HG03039 (cell line): ENCODE measurements at regions not wholly inside any gene's neighbourhood (a gene's known extent, or its start where the extent isn't known, plus 50 kb on each side); places are given as distances from the start of the nearest gene placed in this dataset.

ENCODE experiments used
- ATAC-seq: cut with Tn5 transposase; IDR thresholded peaks from one replicate; pipeline ENCODE4 v1.9.1; 2021; ENCODE audit warnings: mild to moderate bottlenecking, moderate library complexity; ENCODE audit not compliant: unreplicated experiment

DNA sequence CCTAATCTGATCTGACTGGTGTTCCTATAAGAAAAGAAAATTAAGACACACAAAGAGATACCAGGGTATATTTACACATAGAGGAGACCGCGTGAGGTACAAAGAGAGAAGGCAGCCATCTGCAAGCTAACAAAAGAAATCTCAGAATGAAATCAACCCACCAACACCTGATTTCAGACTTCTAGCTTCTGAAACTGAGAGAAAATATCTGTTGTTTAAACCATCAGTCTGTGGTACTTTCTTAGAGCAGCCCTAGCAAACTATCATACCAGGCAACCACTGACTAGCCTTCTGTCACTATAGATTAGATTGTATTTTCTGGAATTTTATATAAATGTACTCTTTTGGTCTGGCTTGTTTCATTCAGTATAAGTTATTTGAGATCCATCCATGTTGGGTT is 779.3 kb upstream of the ACO1 start:
- no peak for ATAC-seq

DNA sequence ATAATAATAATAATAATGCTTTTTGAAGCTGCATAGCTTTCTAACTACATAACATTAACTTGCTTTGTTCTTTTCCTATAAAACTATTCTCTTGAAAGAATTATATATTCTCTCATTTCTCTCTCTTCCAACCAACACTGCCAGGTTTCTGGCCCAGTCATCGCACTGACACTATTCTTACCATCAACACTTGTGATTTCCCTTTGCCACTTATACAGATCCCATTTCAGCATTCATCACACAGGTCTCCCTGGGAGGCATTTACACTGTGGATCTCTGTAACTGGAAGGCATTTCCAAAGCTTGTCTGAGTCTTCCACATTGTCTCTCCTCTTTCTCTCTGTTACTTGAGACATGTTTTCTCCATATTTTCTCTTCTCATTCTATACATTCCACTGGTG is 777.8 kb upstream of the ACO1 start:
- ATAC-seq, result no peak

DNA sequence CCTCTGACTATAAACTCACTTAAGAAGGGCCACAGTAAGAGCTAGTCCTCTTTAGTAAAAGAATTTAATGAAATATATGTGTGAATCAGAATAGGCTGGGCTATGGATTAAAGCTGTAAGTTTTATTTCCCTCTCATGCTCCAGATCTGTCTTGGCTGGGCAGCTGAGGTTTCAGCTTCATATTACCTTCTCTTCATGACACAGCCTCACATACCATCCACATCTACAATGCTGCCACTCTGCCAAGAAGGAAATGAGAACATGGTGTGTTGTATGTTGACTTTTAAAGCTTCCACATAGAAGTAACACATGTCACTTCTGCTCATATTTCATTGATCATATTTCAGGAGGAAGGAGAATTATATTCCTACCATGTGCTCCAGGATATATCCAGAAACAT is 776.0 kb upstream of the ACO1 start:
- no peak for ATAC-seq

DNA sequence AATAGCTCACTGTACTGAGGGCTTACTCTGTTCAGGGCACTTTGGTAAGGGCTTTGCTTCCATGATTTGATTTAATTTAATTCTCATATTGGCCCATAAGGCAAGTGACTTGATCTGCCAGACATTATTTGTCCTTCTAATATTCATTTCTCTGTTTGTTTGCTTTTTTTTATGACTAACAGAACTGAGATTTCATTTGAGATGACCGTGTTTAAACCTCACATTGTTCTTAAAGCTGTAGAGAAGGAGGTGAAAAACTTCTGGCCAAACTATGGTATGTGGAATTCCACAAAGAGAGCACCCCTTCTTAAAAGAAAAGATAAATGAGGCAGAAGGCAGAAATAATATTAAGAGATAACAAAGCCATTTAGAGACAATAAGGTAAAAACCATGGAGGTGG is 775.6 kb upstream of the ACO1 start:
- ATAC-seq, result no peak

DNA sequence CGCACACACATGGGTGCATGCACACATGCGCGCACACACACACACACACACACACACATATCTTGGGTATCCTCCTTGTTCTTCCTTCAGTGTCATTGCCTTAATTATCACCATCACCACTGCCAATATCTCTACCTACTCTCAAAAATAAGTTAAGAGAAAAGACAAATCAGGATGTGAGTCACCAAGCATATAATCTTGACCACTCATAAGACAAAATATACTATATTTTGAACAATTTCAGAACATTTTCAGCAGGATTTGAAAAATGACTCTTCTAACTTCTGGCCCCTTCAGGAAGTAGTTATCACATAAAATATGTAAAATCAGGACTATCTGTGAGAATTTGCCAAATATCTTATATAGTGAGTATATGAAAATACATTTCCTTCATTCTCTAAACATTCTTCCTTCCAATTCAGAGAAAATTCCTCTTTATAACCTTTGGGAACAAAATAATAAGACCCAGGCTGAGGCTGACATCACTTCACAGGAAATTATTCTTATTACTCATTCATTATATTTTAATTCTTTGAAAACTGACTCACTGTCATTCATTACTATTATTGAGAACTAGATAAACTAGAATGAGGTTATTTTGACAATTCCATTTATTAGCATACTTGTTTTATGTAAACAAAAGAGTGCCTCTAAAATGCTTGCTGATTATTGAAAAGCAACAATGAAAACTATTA is 772.0 kb upstream of the ACO1 start:
- ATAC-seq, result no peak

DNA sequence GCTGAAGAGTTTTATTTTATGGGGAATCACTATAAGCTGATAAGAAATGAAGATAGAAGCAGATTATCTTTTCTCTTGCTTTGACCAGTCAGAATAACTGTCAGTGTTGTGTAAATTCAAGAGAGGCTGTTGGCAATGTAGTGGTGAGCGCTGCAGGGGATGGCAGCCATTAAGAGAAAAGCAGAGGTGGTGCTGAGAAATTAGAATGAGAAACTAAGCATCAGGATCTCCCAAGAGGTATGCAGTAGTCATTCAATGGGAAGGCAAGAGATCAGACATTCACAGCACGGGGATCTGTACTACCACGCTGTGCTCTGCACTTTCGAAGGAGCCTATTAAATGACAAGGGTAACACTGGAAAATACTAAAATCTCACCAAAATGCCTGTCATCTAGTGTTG is 768.5 kb upstream of the ACO1 start:
- ATAC-seq, result no peak

DNA sequence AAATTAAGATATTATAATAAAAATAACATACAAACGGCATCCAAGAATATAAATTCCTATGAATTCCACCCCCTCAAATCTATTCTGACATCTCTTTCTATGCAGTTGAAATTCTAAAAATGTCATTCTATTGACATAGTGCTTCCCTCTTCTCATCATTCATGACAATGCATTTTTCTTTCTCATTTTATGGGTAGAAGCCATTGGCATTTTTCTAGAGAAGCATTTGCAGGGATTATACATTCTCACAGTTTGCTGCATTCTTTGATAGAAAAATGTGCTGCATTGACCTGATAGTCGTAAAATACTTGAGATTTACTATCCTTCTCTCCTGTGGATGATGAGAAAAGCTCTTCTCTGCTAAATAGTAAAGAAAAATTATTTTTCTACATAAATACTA is 760.9 kb upstream of the ACO1 start:
- no peak for ATAC-seq

DNA sequence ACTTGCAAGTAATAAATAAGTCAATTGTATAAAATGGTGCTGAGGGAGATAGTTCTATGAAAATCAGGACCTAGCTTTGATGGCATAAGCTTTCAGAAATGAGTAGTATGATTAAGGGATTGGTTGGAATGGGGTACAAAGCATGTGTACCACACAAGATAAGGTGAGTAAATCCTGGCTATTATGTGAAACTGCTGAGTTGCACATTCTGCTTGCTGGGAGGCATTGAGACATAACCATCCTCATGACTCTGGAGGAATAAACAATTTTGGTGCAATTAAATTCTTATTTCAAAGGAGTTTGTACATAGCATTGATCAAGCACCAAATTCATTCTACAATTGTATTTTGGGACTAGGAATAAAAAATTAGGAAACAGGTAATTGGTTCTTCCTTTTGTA is 755.2 kb upstream of the ACO1 start:
- no peak for ATAC-seq

DNA sequence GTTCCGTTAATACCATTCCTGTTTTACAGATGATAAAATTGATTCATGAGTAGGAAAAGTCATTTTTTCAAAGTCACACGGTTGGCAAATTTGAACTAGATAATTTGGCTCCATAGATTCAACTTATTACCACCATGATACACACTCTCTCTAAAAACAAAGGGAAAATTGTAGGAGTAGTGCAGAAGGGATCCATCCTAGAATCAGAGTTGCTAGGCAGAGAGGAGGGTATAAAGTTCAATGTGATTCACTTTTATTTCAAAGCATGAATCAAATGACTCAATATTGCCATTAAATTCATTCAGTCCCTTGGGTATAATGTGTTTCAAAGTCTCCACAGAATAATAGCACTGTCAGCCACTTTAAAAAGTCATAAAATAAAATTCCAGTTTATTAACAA is 747.2 kb upstream of the ACO1 start:
- no peak for ATAC-seq

DNA sequence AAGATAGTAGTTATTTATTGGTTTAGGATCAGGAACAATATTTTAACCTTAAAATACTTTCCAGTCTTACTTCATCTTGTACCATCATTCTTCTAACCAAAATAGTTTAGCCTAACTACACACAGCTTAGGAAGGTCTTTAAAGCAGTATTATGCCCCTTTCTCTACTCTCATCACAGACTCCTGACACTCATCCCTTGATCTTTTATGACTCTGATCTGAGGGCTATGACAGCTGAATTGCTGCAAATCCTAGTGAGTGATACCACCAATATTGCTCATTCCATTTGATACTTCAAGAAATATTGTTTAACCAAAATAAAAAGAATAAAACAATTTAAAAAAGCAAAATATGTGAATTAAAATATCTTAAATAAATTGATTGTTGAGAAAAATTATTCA is 746.6 kb upstream of the ACO1 start:
- ATAC-seq, result no peak

DNA sequence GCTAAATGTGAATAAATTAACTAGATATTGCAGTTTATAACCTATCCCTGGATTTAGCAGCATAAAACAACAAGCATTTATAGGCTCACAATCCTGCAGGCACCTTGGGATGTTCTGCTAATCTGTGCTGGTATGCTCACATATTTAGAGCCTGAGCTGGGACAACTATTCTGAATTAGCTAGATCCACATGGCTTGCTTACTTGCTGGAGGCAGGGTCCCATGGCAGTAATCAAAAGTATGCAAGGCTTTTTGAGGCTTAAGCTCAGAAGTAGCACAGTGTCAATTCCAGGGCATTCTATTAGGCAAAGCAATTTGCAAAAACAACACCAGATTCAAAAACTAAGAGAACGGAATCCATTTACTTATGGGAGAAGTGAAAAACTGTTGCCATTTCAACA is 745.0 kb upstream of the ACO1 start:
- no peak for ATAC-seq

DNA sequence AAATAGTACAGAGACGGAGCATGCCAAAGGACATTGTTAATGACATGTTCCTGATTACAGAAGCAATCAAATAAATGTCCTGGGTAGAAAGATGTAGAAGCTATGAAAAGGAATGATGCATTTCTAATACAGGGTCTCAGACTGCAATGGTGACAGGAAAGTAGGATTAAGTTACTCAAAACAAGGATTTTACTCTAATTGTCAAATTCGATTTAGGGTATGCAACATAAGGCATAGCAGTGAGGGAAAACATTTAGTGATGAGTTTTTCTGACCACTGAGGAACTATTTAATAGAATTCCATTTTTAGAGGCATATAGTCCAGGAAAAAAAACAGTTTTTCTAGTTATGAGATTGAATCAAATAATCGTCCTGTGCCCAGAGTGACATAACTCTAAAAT is 715.1 kb upstream of the ACO1 start:
- ATAC-seq, result no peak

DNA sequence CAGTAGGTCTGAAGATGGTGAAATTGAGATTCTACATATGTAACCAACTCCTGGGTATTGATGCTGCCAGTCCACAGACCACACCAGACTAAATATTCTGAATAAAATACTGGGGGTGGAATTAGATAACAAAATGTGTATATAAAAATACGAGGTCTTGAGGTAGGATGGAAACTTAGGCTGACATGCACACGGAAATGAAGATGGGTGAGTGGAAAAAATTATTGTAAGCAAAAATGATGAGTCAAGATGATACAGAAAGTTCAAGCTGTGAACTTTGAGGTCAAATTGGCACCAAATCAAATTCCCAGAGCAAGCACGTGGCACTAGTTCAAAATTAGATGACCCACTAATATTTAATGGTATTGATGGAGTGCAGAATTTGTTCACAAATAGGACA is 713.4 kb upstream of the ACO1 start:
- no peak for ATAC-seq

DNA sequence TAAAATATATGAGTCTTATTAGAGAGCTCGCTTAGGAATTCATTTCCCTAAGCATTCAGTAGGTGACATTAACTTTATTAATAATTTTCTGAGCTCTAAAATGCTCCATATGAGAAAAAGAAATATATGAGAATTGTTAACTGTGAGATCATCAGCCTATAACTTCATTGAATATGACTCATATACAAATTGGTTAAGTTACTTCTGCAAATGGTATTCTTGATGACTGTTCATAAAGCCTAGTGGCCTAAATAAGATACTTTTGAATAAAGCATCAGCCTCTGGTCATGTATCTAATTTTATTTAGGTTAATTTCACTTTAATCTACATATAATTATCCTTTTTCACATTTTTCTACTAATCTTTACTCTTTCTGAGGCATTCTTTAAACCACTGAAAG is 710.2 kb upstream of the ACO1 start:
- ATAC-seq, result no peak

DNA sequence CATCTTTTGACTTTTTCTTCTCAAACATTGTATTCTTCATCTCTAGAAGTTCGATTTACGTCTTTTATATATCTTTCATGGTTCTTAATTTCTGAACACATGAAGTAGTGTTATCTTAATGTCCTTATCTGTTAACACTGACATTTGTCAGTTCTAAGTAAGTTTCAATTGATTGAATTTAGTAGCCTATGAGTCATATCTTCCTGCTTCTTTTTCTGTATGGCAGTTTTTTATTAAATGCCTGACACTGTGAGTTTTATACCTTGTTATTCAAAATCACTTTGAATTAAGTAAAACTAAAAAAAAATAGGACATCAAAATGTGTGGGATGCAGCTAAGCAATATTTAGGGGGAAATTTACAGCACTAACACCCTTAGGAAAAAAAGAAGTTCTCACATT is 707.0 kb upstream of the ACO1 start:
- no peak for ATAC-seq

DNA sequence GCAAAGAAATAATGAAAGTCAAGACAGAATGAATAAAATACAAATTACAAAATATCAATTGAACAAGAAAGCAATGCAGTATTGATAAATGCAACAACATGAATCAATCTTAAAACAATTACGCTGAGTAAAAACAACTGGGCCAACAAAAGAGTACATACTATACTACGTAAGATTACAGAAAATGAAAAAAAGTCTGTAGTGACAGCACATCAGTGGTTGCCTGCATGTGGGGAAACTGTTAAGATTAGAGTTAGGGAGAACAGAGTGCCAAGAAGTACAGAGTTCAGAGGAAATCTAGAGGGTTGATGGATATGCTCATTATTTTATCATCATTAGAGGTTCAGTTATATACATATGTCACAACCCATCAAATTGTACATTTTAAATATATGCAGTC is 706.6 kb upstream of the ACO1 start:
- no peak for ATAC-seq

DNA sequence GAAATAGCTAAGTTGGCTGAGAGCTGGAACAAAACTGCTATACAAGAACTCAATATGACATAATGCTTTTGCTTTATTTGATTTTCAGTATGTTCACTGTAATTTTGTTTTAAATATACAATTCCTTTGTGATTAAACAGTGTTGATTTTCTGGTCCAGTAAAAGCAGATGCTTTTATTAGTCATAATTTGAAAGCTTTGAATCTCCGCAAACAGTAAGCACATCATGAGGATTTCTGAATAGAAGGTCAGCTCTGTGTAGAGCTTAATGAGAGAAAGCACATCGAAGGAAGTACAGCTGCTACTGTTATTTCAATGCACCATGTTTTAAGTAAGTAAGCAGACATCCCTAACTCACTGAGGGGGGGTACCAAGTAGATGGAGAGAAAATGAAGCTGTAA is 701.3 kb upstream of the ACO1 start:
- no peak for ATAC-seq

DNA sequence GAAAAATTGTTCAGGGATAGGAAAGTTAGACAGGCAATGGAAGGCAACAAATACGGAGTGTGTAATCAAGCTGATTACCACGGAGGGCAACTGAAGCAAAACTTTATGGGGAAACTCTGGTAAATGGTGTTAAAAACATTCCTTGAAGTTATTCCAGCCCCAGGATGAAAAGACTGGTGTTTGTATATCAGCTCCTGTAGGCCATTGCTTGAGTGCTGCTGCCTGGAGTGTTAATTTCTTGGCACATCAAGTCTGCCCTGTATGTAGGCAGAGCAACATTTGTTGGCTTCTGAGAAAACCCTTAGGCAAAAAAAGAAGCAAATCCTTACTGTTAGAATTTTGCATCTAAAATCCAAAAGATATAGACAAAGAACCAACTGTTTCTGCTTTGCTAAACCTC is 686.5 kb upstream of the ACO1 start:
- no peak for ATAC-seq

DNA sequence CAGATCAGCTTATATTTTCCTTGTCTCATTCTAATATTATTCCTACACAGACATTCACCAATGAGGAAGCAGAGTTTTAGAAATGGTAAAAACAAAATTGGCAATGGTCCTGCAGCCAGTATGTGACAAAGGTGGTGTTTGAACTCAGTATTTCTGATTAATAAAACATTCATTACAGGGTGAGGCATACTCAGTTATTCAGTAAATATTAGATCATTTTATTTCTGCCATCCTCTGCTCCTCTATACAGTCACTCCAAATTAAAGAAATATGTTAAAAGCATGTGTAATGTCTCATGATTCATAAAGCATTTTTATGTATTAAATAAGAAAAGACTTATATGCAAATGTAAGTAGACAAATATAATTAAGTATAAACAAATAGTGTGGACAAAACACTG is 684.6 kb upstream of the ACO1 start:
- ATAC-seq, result no peak

DNA sequence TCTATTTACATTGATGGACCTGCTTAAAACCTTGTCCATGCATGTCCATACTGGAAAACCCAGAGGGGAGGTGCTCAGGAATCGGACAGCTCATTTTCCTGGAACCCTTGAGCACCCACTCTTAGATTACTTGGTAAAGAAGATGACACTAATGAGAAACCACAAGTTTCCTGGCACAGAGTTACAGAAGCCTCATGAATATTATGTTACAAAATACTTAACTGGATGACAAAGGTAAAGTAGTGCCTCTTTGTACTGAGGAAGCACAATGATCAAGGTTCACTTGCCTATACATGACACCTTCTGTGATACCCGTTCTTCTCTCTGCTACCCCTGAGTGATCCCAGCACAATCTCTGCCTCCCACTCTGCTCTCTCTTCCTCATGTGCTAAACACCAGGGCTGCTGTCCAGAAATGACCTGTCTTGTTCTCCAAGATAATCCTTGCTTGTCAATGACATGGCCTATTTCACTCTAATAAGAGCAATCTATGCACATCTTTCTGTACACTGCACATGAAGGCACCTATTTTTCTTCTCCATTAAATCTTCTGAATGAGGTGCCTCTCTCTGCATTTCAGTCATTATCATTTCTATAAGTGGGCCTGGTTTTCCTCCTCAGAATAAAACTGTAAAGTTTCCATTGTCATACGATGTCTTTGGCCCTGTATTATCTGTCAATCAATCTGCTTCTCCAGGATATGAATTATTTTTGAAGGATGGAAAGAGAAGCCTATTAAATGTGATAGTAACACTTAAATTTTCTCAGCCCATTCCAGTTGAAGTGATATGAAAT is 684.0 kb upstream of the ACO1 start:
- no peak for ATAC-seq

DNA sequence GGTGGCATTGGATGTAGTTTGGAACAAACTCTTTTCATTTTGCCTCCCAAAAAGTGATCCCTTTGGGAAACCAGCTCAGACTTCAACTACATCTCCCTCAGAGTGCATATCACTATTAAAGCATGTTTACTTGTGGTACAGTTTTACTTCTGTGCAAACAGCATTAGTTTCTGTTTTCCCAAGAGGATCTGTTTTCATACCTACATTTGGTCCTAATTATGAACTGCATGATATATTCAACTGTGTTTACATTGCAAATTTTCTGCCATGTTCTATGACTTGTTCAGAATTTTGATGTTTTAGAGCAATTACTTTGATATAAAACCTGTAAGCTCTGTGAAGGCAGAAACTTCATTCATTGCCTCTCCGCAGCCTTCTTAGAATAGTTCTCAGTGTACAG is 681.5 kb upstream of the ACO1 start:
- ATAC-seq, result no peak

DNA sequence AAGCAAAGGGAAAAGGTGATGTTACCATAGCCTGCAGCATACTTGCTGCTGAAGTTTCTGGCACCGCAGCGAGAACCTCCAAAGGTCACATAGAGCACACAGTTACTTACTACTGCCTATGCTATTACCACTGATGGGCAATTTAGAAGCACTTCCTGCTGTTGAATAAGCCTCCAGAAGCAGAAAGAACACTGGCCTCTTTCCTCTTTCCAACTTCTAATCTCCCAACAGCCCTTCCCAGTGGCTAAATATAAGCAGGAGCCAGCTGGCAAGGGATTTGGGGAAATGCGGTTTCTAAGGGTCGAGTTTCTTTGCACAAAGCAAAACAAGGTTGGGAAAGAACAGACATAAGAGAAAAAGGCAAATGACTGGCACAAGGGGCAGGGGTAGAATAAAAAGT is 669.2 kb upstream of the ACO1 start:
- ATAC-seq, result no peak

DNA sequence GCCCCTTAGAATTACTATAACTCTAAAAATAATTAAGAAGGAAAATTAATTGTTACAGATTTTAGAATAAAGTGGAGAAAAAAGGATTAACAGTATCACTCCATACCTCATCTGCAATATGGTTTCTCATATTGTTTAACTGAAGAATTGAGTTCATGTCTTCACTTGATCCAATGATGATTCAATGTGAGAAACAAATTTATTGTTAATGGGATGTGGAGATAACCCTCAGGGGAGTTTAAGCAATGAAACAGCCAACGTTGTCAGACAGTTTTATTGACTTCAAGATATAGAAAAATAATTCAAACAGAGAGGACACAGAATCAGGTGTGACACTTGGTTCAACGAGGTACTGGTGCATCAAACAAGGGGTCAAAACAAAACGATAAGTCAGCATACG is 665.2 kb upstream of the ACO1 start:
- ATAC-seq, result no peak
